Neural progenitor cell (in vitro differentiated cells): ENCODE measurements at regions not wholly inside any gene's neighbourhood (a gene's known extent, or its start where the extent isn't known, plus 50 kb on each side); places are given as distances from the start of the nearest gene placed in this dataset.
A peak's percentile ranks its signal among the peaks of the same experiment; 100 is the strongest.
"Not testable (repeated sequence)": the region's sequence is repeated elsewhere in the genome, so short reads cannot be mapped to it uniquely, and the experiment has no call there.

Source experiments
- DNase-seq: peaks from one replicate; pipeline ENCODE4 v3.0.0-alpha.2; 2016; ENCODE audit warnings: low spot score
- H2AFZ ChIP-seq: fragments of 200-600 bp; sonication (generic); replicated peaks from 2 replicates; pipeline ENCODE4 v1.6.1; 2016; ENCODE audit warnings: antibody characterized with exemption
- H3F3A ChIP-seq: fragments of 200-600 bp; sonication (generic); 2 replicates; pipeline ENCODE4 v1.6.1; 2016; ENCODE audit warnings: antibody characterized with exemption, low read depth
- H3K27ac ChIP-seq: fragments of 200-600 bp; sonication (generic); 2 replicates; pipeline ENCODE4 v1.5.1; 2016; ENCODE audit warnings: mild to moderate bottlenecking
- H3K27me3 ChIP-seq: fragments of 200-600 bp; sonication (generic); 2 replicates; pipeline ENCODE4 v1.6.1; 2016; ENCODE audit warnings: mild to moderate bottlenecking, moderate library complexity
- H3K36me3 ChIP-seq: fragments of 200-600 bp; sonication (generic); 2 replicates; pipeline ENCODE4 v1.5.1; 2016
- H3K4me1 ChIP-seq: fragments of 200-600 bp; sonication (generic); 2 replicates; pipeline ENCODE4 v1.6.1; 2016; ENCODE audit warnings: mixed run types
- H3K4me2 ChIP-seq: fragments of 200-600 bp; sonication (generic); 2 replicates; pipeline ENCODE4 v1.6.1; 2016
- H3K4me3 ChIP-seq: fragments of 200-600 bp; sonication (generic); 2 replicates; pipeline ENCODE4 v1.5.1; 2016
- H3K79me2 ChIP-seq: fragments of 200-600 bp; sonication (generic); 2 replicates; pipeline ENCODE4 v1.6.1; 2016; ENCODE audit warnings: low read depth
- H3K9ac ChIP-seq: fragments of 200-600 bp; sonication (generic); 2 replicates; pipeline ENCODE4 v1.6.1; 2016
- H3K9me3 ChIP-seq: fragments of 200-600 bp; sonication (generic); 2 replicates; pipeline ENCODE4 v1.5.1; 2016; ENCODE audit warnings: low read depth
- H4K20me1 ChIP-seq: fragments of 200-600 bp; sonication (generic); 2 replicates; pipeline ENCODE4 v1.6.1; 2016; ENCODE audit warnings: low read depth
- H3K27ac Mint-ChIP-seq: 3 replicates; pipeline ENCODE4 v1.8.0; 2021; ENCODE audit warnings: mixed read lengths
- H3K27me3 Mint-ChIP-seq: 2 replicates; pipeline ENCODE4 v1.8.0; 2022; ENCODE audit warnings: low read depth, mild to moderate bottlenecking, inconsistent platforms, moderate library complexity, mixed read lengths; ENCODE audit not compliant: insufficient read depth
- H3K36me3 Mint-ChIP-seq: 3 replicates; pipeline ENCODE4 v1.8.0; 2021; ENCODE audit warnings: mixed read lengths
- H3K4me1 Mint-ChIP-seq: 3 replicates; pipeline ENCODE4 v1.8.0; 2021; ENCODE audit warnings: mixed read lengths
- H3K4me3 Mint-ChIP-seq: 3 replicates; pipeline ENCODE4 v1.8.0; 2021; ENCODE audit warnings: mild to moderate bottlenecking, moderate library complexity, mixed read lengths
- H3K9me3 Mint-ChIP-seq: 3 replicates; pipeline ENCODE4 v1.8.0; 2020; ENCODE audit warnings: mixed read lengths
- CTCF ChIP-seq: fragments of 200-600 bp; sonication (generic); IDR thresholded peaks from 2 replicates; pipeline ENCODE4 v1.5.1; 2017; ENCODE audit warnings: antibody characterized with exemption, mild to moderate bottlenecking
- EZH2 ChIP-seq: fragments of 200-600 bp; sonication (generic); IDR thresholded peaks from 2 replicates; pipeline ENCODE4 v1.6.1; 2017; ENCODE audit warnings: antibody characterized with exemption, mild to moderate bottlenecking, moderate library complexity
- EZH2phosphoT487 ChIP-seq: fragments of 200-600 bp; sonication (generic); IDR thresholded peaks from 2 replicates; pipeline ENCODE4 v1.6.1; 2017; ENCODE audit warnings: antibody characterized with exemption

GRCh38 chr13:33410619-33411018 lies 125.1 kb upstream of the STARD13 start:
- no peaks in the 10 kb centered on the region for H3K79me2 ChIP-seq
- no peak overlapping the region for H3K9ac ChIP-seq
- H3K9me3 Mint-ChIP-seq: no peaks in the 10 kb centered on the region
- H3K9me3 ChIP-seq: no peaks in the 10 kb centered on the region
- TF ChIP-seq CTCF (no peak), EZH2phosphoT487 (no peak), EZH2 (no peak)
- H3K27me3 ChIP-seq: no peaks in the 10 kb centered on the region
- no peaks in the 10 kb centered on the region for H3K4me1 ChIP-seq
- no peak overlapping the region for H2AFZ ChIP-seq
- no peak overlapping the region for H3K27ac ChIP-seq
- H3K4me3 Mint-ChIP-seq: no peak overlapping the region
- H3K27ac Mint-ChIP-seq: peak overlapping the region; percentile 83
- H3K4me3 ChIP-seq: no peak overlapping the region
- H4K20me1 ChIP-seq: no peaks in the 10 kb centered on the region
- H3K4me1 Mint-ChIP-seq: peaks cover 8% of the 10 kb centered on the region
- no peaks in the 10 kb centered on the region for H3K36me3 Mint-ChIP-seq
- no peak overlapping the region for H3K4me2 ChIP-seq
- peaks cover 2% of the 10 kb centered on the region for H3K27me3 Mint-ChIP-seq
- no peak for DNase-seq
- H3F3A ChIP-seq: no peaks in the 10 kb centered on the region
- no peaks in the 10 kb centered on the region for H3K36me3 ChIP-seq

GRCh38 chr13:33411312-33411711 lies 125.8 kb upstream of the STARD13 start:
- Mint-ChIP-seq H3K27me3 (peaks cover 2% of the 10 kb centered on the region), H3K36me3 (no peaks in the 10 kb centered on the region), H3K4me1 (peaks cover 8% of the 10 kb centered on the region), H3K4me3 (no peak overlapping the region), H3K9me3 (no peaks in the 10 kb centered on the region), H3K27ac (no peak overlapping the region)
- H2AFZ ChIP-seq: peak overlapping the region; percentile 81
- no peak for DNase-seq
- no peaks in the 10 kb centered on the region for H3K27me3 ChIP-seq
- H3K9ac ChIP-seq: no peak overlapping the region
- H4K20me1 ChIP-seq: no peaks in the 10 kb centered on the region
- H3K4me2 ChIP-seq: no peak overlapping the region
- H3K79me2 ChIP-seq: no peaks in the 10 kb centered on the region
- no peaks in the 10 kb centered on the region for H3K4me1 ChIP-seq
- no peak overlapping the region for H3K4me3 ChIP-seq
- H3K36me3 ChIP-seq: no peaks in the 10 kb centered on the region
- no peaks in the 10 kb centered on the region for H3F3A ChIP-seq
- H3K27ac ChIP-seq: no peak overlapping the region
- H3K9me3 ChIP-seq: no peaks in the 10 kb centered on the region
- TF ChIP-seq EZH2phosphoT487 (no peak), CTCF (no peak), EZH2 (no peak)

- peaks cover 2% of the 10 kb centered on the region for H3K36me3 Mint-ChIP-seq
- H2AFZ ChIP-seq: no peak overlapping the region
- no peak for DNase-seq
- H3K4me3 ChIP-seq: no peak overlapping the region
- no peak overlapping the region for H3K27ac Mint-ChIP-seq
- no peaks in the 10 kb centered on the region for H4K20me1 ChIP-seq
- H3K9me3 ChIP-seq: no peaks in the 10 kb centered on the region
- no peaks in the 10 kb centered on the region for H3K79me2 ChIP-seq
- H3K27me3 ChIP-seq: no peaks in the 10 kb centered on the region
- H3K9me3 Mint-ChIP-seq: no peaks in the 10 kb centered on the region
- H3K27ac ChIP-seq: no peak overlapping the region
- no peak overlapping the region for H3K9ac ChIP-seq
- no peaks in the 10 kb centered on the region for H3K4me1 ChIP-seq
- H3K27me3 Mint-ChIP-seq: no peaks in the 10 kb centered on the region
- TF ChIP-seq CTCF (no peak), EZH2phosphoT487 (no peak), EZH2 (no peak)
- no peak overlapping the region for H3K4me2 ChIP-seq
- H3K4me1 Mint-ChIP-seq: no peaks in the 10 kb centered on the region
- no peaks in the 10 kb centered on the region for H3K36me3 ChIP-seq
- no peaks in the 10 kb centered on the region for H3F3A ChIP-seq
- H3K4me3 Mint-ChIP-seq: no peak overlapping the region
Measured at GRCh38 chr13:33415822-33416221, 130.3 kb upstream of the STARD13 start.

- not testable (repeated sequence) for H3K9me3 Mint-ChIP-seq, H4K20me1 ChIP-seq, H3K4me1 Mint-ChIP-seq, H3K27ac Mint-ChIP-seq, H3K4me2 ChIP-seq, H3K4me3 ChIP-seq, H3K36me3 Mint-ChIP-seq, H3K9me3 ChIP-seq, H3K79me2 ChIP-seq, H3K9ac ChIP-seq, H3K4me3 Mint-ChIP-seq, H3K27ac ChIP-seq, H3F3A ChIP-seq, H3K27me3 ChIP-seq, H3K4me1 ChIP-seq, H3K27me3 Mint-ChIP-seq, H3K36me3 ChIP-seq
- peak overlapping the region; percentile 47 for H2AFZ ChIP-seq
- peak; percentile 36 for DNase-seq
Measured at GRCh38 chr13:33418224-33418953, 132.8 kb upstream of the STARD13 start.

- H3K79me2 ChIP-seq, H3K27ac ChIP-seq, H2AFZ ChIP-seq, H3K4me3 ChIP-seq, H3K36me3 Mint-ChIP-seq, H3K4me2 ChIP-seq, H3K9me3 ChIP-seq, H3K27me3 ChIP-seq, H3K27ac Mint-ChIP-seq, H3K4me3 Mint-ChIP-seq, H3K27me3 Mint-ChIP-seq, H3K9ac ChIP-seq, H3K9me3 Mint-ChIP-seq, H3K4me1 ChIP-seq, DNase-seq, H3F3A ChIP-seq, H4K20me1 ChIP-seq, H3K4me1 Mint-ChIP-seq, H3K36me3 ChIP-seq: not testable (repeated sequence)
Measured at GRCh38 chr13:33420117-33420516, 134.6 kb upstream of the STARD13 start.
